ENCODE measurements at regions not wholly inside any gene's neighbourhood (a gene's known extent, or its start where the extent isn't known, plus 50 kb on each side); places are given as distances from the start of the nearest gene placed in this dataset.

DNA sequence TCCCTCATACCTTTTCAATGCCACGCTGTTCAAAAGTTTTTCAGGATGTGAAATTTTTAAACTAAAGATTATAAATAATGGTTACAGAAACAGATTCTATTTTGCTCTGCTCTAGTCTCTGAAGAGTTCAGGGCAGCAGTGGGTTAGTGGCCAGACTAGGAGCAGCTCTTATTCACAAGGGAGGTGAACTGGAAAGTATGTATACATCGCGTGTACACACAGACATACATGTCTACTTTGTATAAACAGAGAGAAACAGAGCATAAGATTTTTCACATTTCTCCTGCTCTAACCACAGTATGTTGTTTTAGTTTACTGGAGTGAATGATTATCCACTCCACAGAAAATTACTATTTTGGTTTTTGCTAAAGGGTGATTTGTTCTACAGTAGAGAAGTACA lies 74.4 kb upstream of the CRY1 start:
- Histone ChIP-seq H3K36me3 (ENCODE audit: insufficient read depth, low read length) (no peaks in the 10 kb centered on the region), H3K9me3 (ENCODE audit: insufficient read depth, low read depth, low read length) (no peaks in the 10 kb centered on the region), H4K20me1 (ENCODE audit: insufficient read depth, low read length, poor library complexity, severe bottlenecking) (no peaks in the 10 kb centered on the region), H3K79me2 (ENCODE audit: insufficient read depth, low read length) (no peaks in the 10 kb centered on the region), H3K4me1 (ENCODE audit: insufficient read depth, low read length, poor library complexity, severe bottlenecking) (no peaks in the 10 kb centered on the region), H3K9me2 (replicated peaks; ENCODE audit: low read depth, low read length) (no peaks in the 10 kb centered on the region), H3F3A (ENCODE audit: low read depth) (no peaks in the 10 kb centered on the region), H3K9ac (ENCODE audit: low read depth, low read length, poor library complexity, severe bottlenecking) (no peak overlapping the region), H3K4me3 (ENCODE audit: low read length, poor library complexity, severe bottlenecking) (no peak overlapping the region), H2AFZ (ENCODE audit: low read length) (no peak overlapping the region), H3K4me2 (ENCODE audit: low read depth, low read length, poor library complexity, severe bottlenecking) (no peak overlapping the region), H3K27me3 (ENCODE audit: insufficient read depth, low read length, poor library complexity, severe bottlenecking) (no peaks in the 10 kb centered on the region)
- TF ChIP-seq, protein P1, sequence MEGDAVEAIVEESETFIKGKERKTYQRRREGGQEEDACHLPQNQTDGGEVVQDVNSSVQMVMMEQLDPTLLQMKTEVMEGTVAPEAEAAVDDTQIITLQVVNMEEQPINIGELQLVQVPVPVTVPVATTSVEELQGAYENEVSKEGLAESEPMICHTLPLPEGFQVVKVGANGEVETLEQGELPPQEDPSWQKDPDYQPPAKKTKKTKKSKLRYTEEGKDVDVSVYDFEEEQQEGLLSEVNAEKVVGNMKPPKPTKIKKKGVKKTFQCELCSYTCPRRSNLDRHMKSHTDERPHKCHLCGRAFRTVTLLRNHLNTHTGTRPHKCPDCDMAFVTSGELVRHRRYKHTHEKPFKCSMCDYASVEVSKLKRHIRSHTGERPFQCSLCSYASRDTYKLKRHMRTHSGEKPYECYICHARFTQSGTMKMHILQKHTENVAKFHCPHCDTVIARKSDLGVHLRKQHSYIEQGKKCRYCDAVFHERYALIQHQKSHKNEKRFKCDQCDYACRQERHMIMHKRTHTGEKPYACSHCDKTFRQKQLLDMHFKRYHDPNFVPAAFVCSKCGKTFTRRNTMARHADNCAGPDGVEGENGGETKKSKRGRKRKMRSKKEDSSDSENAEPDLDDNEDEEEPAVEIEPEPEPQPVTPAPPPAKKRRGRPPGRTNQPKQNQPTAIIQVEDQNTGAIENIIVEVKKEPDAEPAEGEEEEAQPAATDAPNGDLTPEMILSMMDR (conservative IDR thresholded peaks at IDR 0.05; ENCODE audit: low read length): no peak
- no peak for TF ChIP-seq EZH2phosphoT487 (IDR thresholded peaks at IDR 0.05; ENCODE audit: borderline replicate concordance)

- H3K4me2 ChIP-seq (ENCODE audit: low read depth, low read length, poor library complexity, severe bottlenecking): no peak overlapping the region
- no peak overlapping the region for H3K4me3 ChIP-seq (ENCODE audit: low read length, poor library complexity, severe bottlenecking)
- H3K9me2 ChIP-seq (replicated peaks; ENCODE audit: low read depth, low read length): no peaks in the 10 kb centered on the region
- H4K20me1 ChIP-seq (ENCODE audit: insufficient read depth, low read length, poor library complexity, severe bottlenecking): no peaks in the 10 kb centered on the region
- no peaks in the 10 kb centered on the region for H3F3A ChIP-seq (ENCODE audit: low read depth)
- H2AFZ ChIP-seq (ENCODE audit: low read length): no peak overlapping the region
- H3K9ac ChIP-seq (ENCODE audit: low read depth, low read length, poor library complexity, severe bottlenecking): no peak overlapping the region
- no peaks in the 10 kb centered on the region for H3K36me3 ChIP-seq (ENCODE audit: insufficient read depth, low read length)
- no peaks in the 10 kb centered on the region for H3K27me3 ChIP-seq (ENCODE audit: insufficient read depth, low read length, poor library complexity, severe bottlenecking)
- H3K9me3 ChIP-seq (ENCODE audit: insufficient read depth, low read depth, low read length): no peaks in the 10 kb centered on the region
- no peaks in the 10 kb centered on the region for H3K4me1 ChIP-seq (ENCODE audit: insufficient read depth, low read length, poor library complexity, severe bottlenecking)
- no peaks in the 10 kb centered on the region for H3K79me2 ChIP-seq (ENCODE audit: insufficient read depth, low read length)
- TF ChIP-seq, protein P1 (conservative IDR thresholded peaks at IDR 0.05; ENCODE audit: low read length): no peak
- no peak for TF ChIP-seq EZH2phosphoT487 (IDR thresholded peaks at IDR 0.05; ENCODE audit: borderline replicate concordance)
Observed at GRCh38 chr12:107169200-107169599, 75.9 kb upstream of the CRY1 start.

DNA sequence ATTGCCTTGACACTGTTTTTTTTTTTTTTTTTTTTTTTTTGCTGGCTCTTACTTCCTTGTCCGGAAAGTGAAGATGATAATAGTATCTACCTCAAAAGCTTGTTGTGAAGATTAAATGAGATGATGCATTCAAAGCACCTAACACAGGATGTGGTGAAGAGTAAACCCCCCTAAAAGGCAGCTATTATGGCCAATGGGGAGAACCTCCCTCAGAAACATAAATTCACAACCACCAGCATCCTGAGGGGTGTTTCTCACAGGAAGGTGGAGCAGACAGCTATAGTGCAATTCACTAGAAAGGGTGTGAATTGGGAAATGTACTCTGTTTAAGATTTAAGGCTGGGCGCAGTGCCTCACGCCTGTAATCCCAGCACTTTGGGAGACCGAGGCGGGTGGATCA lies 85.4 kb upstream of the CRY1 start:
- no peaks in the 10 kb centered on the region for H3K27me3 ChIP-seq (ENCODE audit: insufficient read depth, low read length, poor library complexity, severe bottlenecking)
- H3K9ac ChIP-seq (ENCODE audit: low read depth, low read length, poor library complexity, severe bottlenecking): no peak overlapping the region
- H3F3A ChIP-seq (ENCODE audit: low read depth): no peaks in the 10 kb centered on the region
- no peak overlapping the region for H3K4me3 ChIP-seq (ENCODE audit: low read length, poor library complexity, severe bottlenecking)
- TF ChIP-seq, protein P1 (conservative IDR thresholded peaks at IDR 0.05; ENCODE audit: low read length): no peak
- H3K4me1 ChIP-seq (ENCODE audit: insufficient read depth, low read length, poor library complexity, severe bottlenecking): no peaks in the 10 kb centered on the region
- H3K36me3 ChIP-seq (ENCODE audit: insufficient read depth, low read length): no peaks in the 10 kb centered on the region
- no peak overlapping the region for H3K4me2 ChIP-seq (ENCODE audit: low read depth, low read length, poor library complexity, severe bottlenecking)
- H2AFZ ChIP-seq (ENCODE audit: low read length): no peak overlapping the region
- H3K9me2 ChIP-seq (replicated peaks; ENCODE audit: low read depth, low read length): no peaks in the 10 kb centered on the region
- no peaks in the 10 kb centered on the region for H3K79me2 ChIP-seq (ENCODE audit: insufficient read depth, low read length)
- H3K9me3 ChIP-seq (ENCODE audit: insufficient read depth, low read depth, low read length): no peaks in the 10 kb centered on the region
- H4K20me1 ChIP-seq (ENCODE audit: insufficient read depth, low read length, poor library complexity, severe bottlenecking): no peaks in the 10 kb centered on the region
